ENCODE measurements at regions not wholly inside any gene's neighbourhood (a gene's known extent, or its start where the extent isn't known, plus 50 kb on each side); places are given as distances from the start of the nearest gene placed in this dataset.

- Histone ChIP-seq H3K27me3 (no peaks in the 10 kb centered on the region), H3K9me3 (no peaks in the 10 kb centered on the region), H3K4me1 (no peaks in the 10 kb centered on the region), H3K9ac (ENCODE audit: low read depth in 2 of 2, low read length in 2 of 2) (no peak overlapping the region), H3K27ac (no peak overlapping the region), H3K4me3 (no peak overlapping the region), H3K36me3 (no peaks in the 10 kb centered on the region)
- intact Hi-C loops (cut with DNase I), result no loop called here
- DNase-seq, result no peak
- TF ChIP-seq, protein P1, sequence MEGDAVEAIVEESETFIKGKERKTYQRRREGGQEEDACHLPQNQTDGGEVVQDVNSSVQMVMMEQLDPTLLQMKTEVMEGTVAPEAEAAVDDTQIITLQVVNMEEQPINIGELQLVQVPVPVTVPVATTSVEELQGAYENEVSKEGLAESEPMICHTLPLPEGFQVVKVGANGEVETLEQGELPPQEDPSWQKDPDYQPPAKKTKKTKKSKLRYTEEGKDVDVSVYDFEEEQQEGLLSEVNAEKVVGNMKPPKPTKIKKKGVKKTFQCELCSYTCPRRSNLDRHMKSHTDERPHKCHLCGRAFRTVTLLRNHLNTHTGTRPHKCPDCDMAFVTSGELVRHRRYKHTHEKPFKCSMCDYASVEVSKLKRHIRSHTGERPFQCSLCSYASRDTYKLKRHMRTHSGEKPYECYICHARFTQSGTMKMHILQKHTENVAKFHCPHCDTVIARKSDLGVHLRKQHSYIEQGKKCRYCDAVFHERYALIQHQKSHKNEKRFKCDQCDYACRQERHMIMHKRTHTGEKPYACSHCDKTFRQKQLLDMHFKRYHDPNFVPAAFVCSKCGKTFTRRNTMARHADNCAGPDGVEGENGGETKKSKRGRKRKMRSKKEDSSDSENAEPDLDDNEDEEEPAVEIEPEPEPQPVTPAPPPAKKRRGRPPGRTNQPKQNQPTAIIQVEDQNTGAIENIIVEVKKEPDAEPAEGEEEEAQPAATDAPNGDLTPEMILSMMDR (IDR thresholded peaks at IDR 0.05), result no peak
Observed at GRCh38 chr5:7315118-7315517, 80.8 kb upstream of the ADCY2 start.

DNA sequence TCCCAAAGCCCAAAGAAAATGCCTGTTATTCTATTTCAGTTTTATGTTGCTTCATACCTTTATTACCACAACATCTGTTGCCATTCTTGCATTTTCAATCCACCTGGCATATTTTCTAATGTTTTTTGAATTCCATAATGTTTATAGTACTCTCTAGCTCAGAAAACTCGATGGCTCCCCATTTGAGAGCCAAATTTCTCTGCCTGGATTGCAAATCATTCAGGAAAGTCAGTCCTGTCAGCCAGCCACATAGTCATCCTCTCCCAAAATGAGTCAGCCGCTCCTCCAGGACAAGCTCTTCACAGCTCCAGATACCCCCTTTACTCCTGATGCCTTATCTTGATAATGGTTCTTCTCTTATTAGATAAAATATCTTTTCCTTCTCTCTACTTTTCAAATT lies 78.2 kb upstream of the ADCY2 start:
- TF ChIP-seq, protein P1 (IDR thresholded peaks at IDR 0.05), result no peak
- Histone ChIP-seq H3K36me3 (no peaks in the 10 kb centered on the region), H3K27me3 (no peaks in the 10 kb centered on the region), H3K4me1 (no peaks in the 10 kb centered on the region), H3K9me3 (no peaks in the 10 kb centered on the region), H3K9ac (ENCODE audit: low read depth in 2 of 2, low read length in 2 of 2) (no peak overlapping the region), H3K4me3 (no peak overlapping the region), H3K27ac (no peak overlapping the region)
- intact Hi-C loops (cut with DNase I), result no loop called here
- DNase-seq, result no peak

GRCh38 chr5:7320701-7321301 lies 75.1 kb upstream of the ADCY2 start:
- TF ChIP-seq, protein P1 (IDR thresholded peaks at IDR 0.05), result no peak
- Histone ChIP-seq H3K4me3 (no peak overlapping the region), H3K4me1 (no peaks in the 10 kb centered on the region), H3K9me3 (no peaks in the 10 kb centered on the region), H3K9ac (ENCODE audit: low read depth in 2 of 2, low read length in 2 of 2) (no peak overlapping the region), H3K36me3 (no peaks in the 10 kb centered on the region), H3K27me3 (no peaks in the 10 kb centered on the region), H3K27ac (no peak overlapping the region)
- no peak for DNase-seq
- intact Hi-C loops (cut with DNase I), result no loop called here

- Histone ChIP-seq H3K9ac (ENCODE audit: low read depth in 2 of 2, low read length in 2 of 2) (no peak overlapping the region), H3K27me3 (no peaks in the 10 kb centered on the region), H3K9me3 (no peaks in the 10 kb centered on the region), H3K4me3 (no peak overlapping the region), H3K27ac (no peak overlapping the region), H3K4me1 (no peaks in the 10 kb centered on the region), H3K36me3 (no peaks in the 10 kb centered on the region)
- intact Hi-C loops (cut with DNase I), result no loop called here
- DNase-seq, result no peak
- TF ChIP-seq, protein P1 (IDR thresholded peaks at IDR 0.05), result no peak
Observed at GRCh38 chr5:7321724-7322123, 74.2 kb upstream of the ADCY2 start.

DNA sequence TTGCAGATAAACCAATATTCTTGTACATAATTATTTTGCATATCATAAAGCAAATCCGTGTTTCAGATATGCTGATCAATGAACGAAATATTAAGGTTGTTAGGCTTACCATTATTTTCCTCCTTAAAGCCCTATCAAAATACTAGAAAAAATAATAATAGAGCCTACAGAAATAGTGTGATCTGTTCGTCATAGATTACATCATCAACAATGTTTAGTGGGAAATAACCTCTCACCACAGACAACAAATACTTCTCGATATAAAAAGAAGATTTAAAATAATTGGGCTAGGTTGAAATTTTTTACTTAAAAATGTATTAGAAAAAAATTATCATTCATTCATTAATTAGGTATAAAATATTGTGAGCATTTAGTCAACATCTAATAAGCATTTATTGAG lies 71.0 kb upstream of the ADCY2 start:
- Histone ChIP-seq H3K9me3 (no peaks in the 10 kb centered on the region), H3K4me1 (no peaks in the 10 kb centered on the region), H3K9ac (ENCODE audit: low read depth in 2 of 2, low read length in 2 of 2) (no peak overlapping the region), H3K36me3 (no peaks in the 10 kb centered on the region), H3K27me3 (no peaks in the 10 kb centered on the region), H3K4me3 (no peak overlapping the region), H3K27ac (no peak overlapping the region)
- TF ChIP-seq, protein P1 (IDR thresholded peaks at IDR 0.05), result no peak
- intact Hi-C loops (cut with DNase I), result no loop called here
- no peak for DNase-seq
